SK-N-SH (cell line): ENCODE measurements at regions not wholly inside any gene's neighbourhood (a gene's known extent, or its start where the extent isn't known, plus 50 kb on each side); places are given as distances from the start of the nearest gene placed in this dataset.

Experiments used
- CTCF ChIA-PET: fragments of 300-600, 350-600 bp; formaldehyde crosslinking; extraction: SDS; loops from one replicate; lab custom pipeline; 2021; lab: Yijun Ruan, JAX
- POLR2A ChIA-PET: fragments of 350-600 bp; sonication (Branson Sonifier 250); formaldehyde crosslinking; extraction: SDS; loops from one replicate; lab custom pipeline; 2020; ENCODE audit warnings: antibody characterized with exemption, inconsistent platforms; lab: Yijun Ruan, JAX
- DNase-seq: peaks from one replicate; pipeline ENCODE4 v3.0.0; 2012
- H2AFZ ChIP-seq: fragments of 200-600 bp; sonication (generic); 2 replicates; pipeline ENCODE4 v1.8.1; 2016; ENCODE audit warnings: antibody characterized with exemption, mild to moderate bottlenecking, low read depth
- H3F3A ChIP-seq: fragments of 200-600 bp; sonication (generic); replicated peaks from 2 replicates; pipeline ENCODE3; 2016; ENCODE audit warnings: antibody characterized with exemption, mild to moderate bottlenecking; ENCODE audit not compliant: insufficient read depth
- H3K27ac ChIP-seq, 2 experiments: fragments of 200-500 bp in 1 of 2; fragments of 200-600 bp in 1 of 2; sonication (Bioruptor generic) in 1 of 2; sonication (generic), shearing (Covaris generic) in 1 of 2; 2 replicates each; pipeline versions ENCODE4 v1.5.1 to v1.6.1; 2014 to 2016; ENCODE audit warnings: low read depth in 2 of 2, inconsistent platforms in 1 of 2, low read length in 1 of 2, mild to moderate bottlenecking in 1 of 2, mixed read lengths in 1 of 2
- H3K27me3 ChIP-seq: fragments of 200-600 bp; sonication (generic), shearing (Covaris generic); 2 replicates; pipeline ENCODE4 v1.6.1; 2016; ENCODE audit warnings: mixed run types; ENCODE audit not compliant: insufficient read depth
- H3K36me3 ChIP-seq, 2 experiments: fragments of 200-500 bp in 1 of 2; fragments of 200-600 bp in 1 of 2; sonication (Bioruptor generic) in 1 of 2; sonication (generic) in 1 of 2; replicated peaks in 1 of 2; 2 replicates each; pipeline versions ENCODE3 to v1.5.1; 2014 to 2016; ENCODE audit warnings: low read length in 1 of 2, mild to moderate bottlenecking in 1 of 2; ENCODE audit not compliant: insufficient read depth in 2 of 2, control insufficient read depth in 1 of 2
- H3K4me1 ChIP-seq, 2 experiments: fragments of 200-500 bp in 1 of 2; fragments of 200-600 bp in 1 of 2; sonication (Bioruptor generic) in 1 of 2; sonication (generic), shearing (Covaris generic) in 1 of 2; 2 replicates each; pipeline versions ENCODE4 v1.5.1 to v1.6.1; 2014 to 2016; ENCODE audit warnings: low read depth in 1 of 2, low read length in 1 of 2, mixed run types in 1 of 2; ENCODE audit not compliant: insufficient read depth in 2 of 2, control insufficient read depth in 1 of 2
- H3K4me2 ChIP-seq: fragments of 200-600 bp; sonication (generic), shearing (Covaris generic); 2 replicates; pipeline ENCODE4 v1.6.1; 2017; ENCODE audit warnings: mixed run types
- H3K4me3 ChIP-seq, 2 experiments: fragments of 200-500 bp in 1 of 2; fragments of 200-600 bp in 1 of 2; sonication (Bioruptor generic) in 1 of 2; sonication (generic), shearing (Covaris generic) in 1 of 2; 2 replicates each; pipeline versions ENCODE4 v1.5.1 to v1.8.1; 2014 to 2016; ENCODE audit warnings: low read depth in 2 of 2, inconsistent platforms in 1 of 2, low read length in 1 of 2, mild to moderate bottlenecking in 1 of 2, mixed read lengths in 1 of 2, moderate library complexity in 1 of 2
- H3K79me2 ChIP-seq: fragments of 200-600 bp; sonication (generic); 2 replicates; pipeline ENCODE4 v1.8.1; 2017; ENCODE audit warnings: mild to moderate bottlenecking; ENCODE audit not compliant: insufficient read depth
- H3K9ac ChIP-seq: fragments of 200-600 bp; sonication (generic); 2 replicates; pipeline ENCODE4 v1.6.1; 2017; ENCODE audit warnings: mixed run types
- H3K9me2 ChIP-seq: fragments of 200-600 bp; sonication (generic); 2 replicates; pipeline ENCODE4 v1.6.1; 2017; ENCODE audit warnings: mixed run types
- H3K9me3 ChIP-seq: fragments of 200-600 bp; sonication (generic); 2 replicates; pipeline ENCODE4 v1.6.1; 2017; ENCODE audit warnings: mixed run types, mild to moderate bottlenecking, moderate library complexity
- H4K20me1 ChIP-seq: fragments of 200-600 bp; sonication (generic); 2 replicates; pipeline ENCODE4 v1.6.1; 2017; ENCODE audit warnings: mild to moderate bottlenecking, mixed run types; ENCODE audit not compliant: insufficient read depth
- EZH2phosphoT487 ChIP-seq: fragments of 200-600 bp; sonication (generic); IDR thresholded peaks from 2 replicates; pipeline ENCODE4 v1.6.1; 2017; ENCODE audit warnings: low read depth, mixed run types, mild to moderate bottlenecking, antibody characterized with exemption, moderate library complexity, borderline replicate concordance
- FOSL2 ChIP-seq: IDR thresholded peaks from 2 replicates; pipeline ENCODE4 v1.4.0; 2012; ENCODE audit warnings: low read depth, mild to moderate bottlenecking, moderate library complexity, borderline replicate concordance
- FOXJ3 ChIP-seq: sonication (generic); formaldehyde crosslinking; IDR thresholded peaks from 2 replicates; pipeline ENCODE4 v1.5.1; 2020; ENCODE audit warnings: mild to moderate bottlenecking, missing genetic modification reagents
- GABPA ChIP-seq: IDR thresholded peaks from 2 replicates; pipeline ENCODE4 v1.4.0; 2012; ENCODE audit warnings: low read depth, mild to moderate bottlenecking
- GATA2 ChIP-seq: sonication (generic); formaldehyde crosslinking; IDR thresholded peaks from 2 replicates; pipeline ENCODE4 v1.5.0; 2020; ENCODE audit warnings: mild to moderate bottlenecking, missing genetic modification reagents
- MEF2A ChIP-seq: IDR thresholded peaks from 2 replicates; pipeline ENCODE4 v1.4.0; 2012; ENCODE audit warnings: low read depth, borderline replicate concordance
- MXI1 ChIP-seq: IDR thresholded peaks from 2 replicates; pipeline ENCODE4 v1.6.1; 2012; ENCODE audit warnings: mild to moderate bottlenecking, low read depth, low read length, improper control_type of control experiment
- NFIC ChIP-seq: IDR thresholded peaks from 2 replicates; pipeline ENCODE4 v1.4.0; 2012; ENCODE audit warnings: borderline replicate concordance
- NRF1 ChIP-seq: IDR thresholded peaks from 2 replicates; pipeline ENCODE4 v1.6.1; 2012; ENCODE audit warnings: low read depth, mild to moderate bottlenecking, low read length
- POLR2AphosphoS5 ChIP-seq: IDR thresholded peaks from 2 replicates; pipeline ENCODE4 v1.6.1; 2012; ENCODE audit warnings: low read depth, low read length
- RAD21 ChIP-seq: IDR thresholded peaks from 2 replicates; pipeline ENCODE4 v1.6.1; 2012; ENCODE audit warnings: mild to moderate bottlenecking, low read length
- RCOR1 ChIP-seq: fragments of 150-350 bp; IDR thresholded peaks from 2 replicates; pipeline ENCODE4 v1.6.1; 2017; ENCODE audit warnings: antibody characterized with exemption, low read length
- RFX5 ChIP-seq: IDR thresholded peaks from 2 replicates; pipeline ENCODE4 v1.6.1; 2012; ENCODE audit warnings: mild to moderate bottlenecking, improper control_type of control experiment, low read length
- RXRA ChIP-seq: IDR thresholded peaks from 2 replicates; pipeline ENCODE4 v1.4.0; 2012; ENCODE audit warnings: low read depth, mild to moderate bottlenecking, borderline replicate concordance
- SIN3A ChIP-seq: IDR thresholded peaks from 2 replicates; pipeline ENCODE4 v1.6.1; 2012; ENCODE audit warnings: low read depth, mild to moderate bottlenecking, low read length, moderate library complexity, borderline replicate concordance
- TAF1 ChIP-seq: IDR thresholded peaks from 2 replicates; pipeline ENCODE4 v1.6.1; 2012; ENCODE audit warnings: low read depth, mild to moderate bottlenecking, low read length, moderate library complexity, borderline replicate concordance
- TCF12 ChIP-seq: IDR thresholded peaks from 2 replicates; pipeline ENCODE4 v1.4.0; 2012
- YY1 ChIP-seq: IDR thresholded peaks from 2 replicates; pipeline ENCODE4 v1.4.0; 2012; ENCODE audit warnings: low read depth, mild to moderate bottlenecking
- WGBS: methylation state at CpG from one replicate; pipeline ENCODE4 v1.1.6; 2017; ENCODE audit warnings: low lambda C conversion rate; 5-methylcytosine and 5-hydroxymethylcytosine counted together
- TF ChIP-seq, protein P1 (sequence below): IDR thresholded peaks from 2 replicates; pipeline ENCODE4; 2012
- TF ChIP-seq, protein P2 (sequence below): IDR thresholded peaks from 2 replicates; pipeline ENCODE4 v1.4.0; 2012; ENCODE audit warnings: low read depth, borderline replicate concordance

DNA sequence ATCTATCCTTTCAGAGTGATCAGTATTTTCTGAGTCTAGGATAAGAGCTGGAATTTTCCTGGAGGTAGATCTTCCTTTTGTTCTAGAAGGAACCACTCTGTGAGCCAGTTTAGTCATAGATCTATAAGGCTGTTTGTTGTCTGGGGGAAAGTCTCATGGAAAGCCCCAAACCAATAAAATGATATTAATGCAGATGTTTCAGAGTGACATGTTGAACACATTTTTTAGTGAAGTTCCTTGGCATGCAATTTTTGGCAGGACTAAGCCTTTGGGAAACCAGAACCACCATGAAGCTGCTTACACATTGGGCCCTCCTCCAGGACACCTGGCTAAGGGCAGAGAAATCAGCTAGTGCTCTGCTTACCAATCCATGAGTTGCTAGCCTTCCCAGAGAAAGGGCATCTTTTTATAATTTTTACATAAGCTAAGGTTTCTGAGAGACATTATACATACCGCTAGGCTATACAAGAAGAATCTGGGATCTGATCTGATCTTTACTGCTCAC lies 101.5 kb upstream of the PCED1B start:
- H3K79me2 ChIP-seq, result no peaks in the 10 kb centered on the region
- no peak overlapping the region for H3K4me3 ChIP-seq
- H3K36me3 ChIP-seq, result no peaks in the 10 kb centered on the region
- POLR2A ChIA-PET, result no interaction called here
- TF ChIP-seq SIN3A, result no peak
- TF ChIP-seq FOSL2, result no peak
- TF ChIP-seq TCF12, result no peak
- TF ChIP-seq EZH2phosphoT487, result no peak
- no peak for TF ChIP-seq RCOR1
- no peak for TF ChIP-seq NFIC
- TF ChIP-seq MXI1, result no peak
- TF ChIP-seq FOXJ3 (CRISPR knock-in tag), result no peak
- TF ChIP-seq TAF1, result no peak
- no peak for TF ChIP-seq GATA2 (CRISPR knock-in tag)
- no peak for TF ChIP-seq POLR2AphosphoS5
- TF ChIP-seq RFX5, result no peak
- TF ChIP-seq RXRA, result no peak
- no peak for TF ChIP-seq MEF2A
- TF ChIP-seq, protein P1, sequence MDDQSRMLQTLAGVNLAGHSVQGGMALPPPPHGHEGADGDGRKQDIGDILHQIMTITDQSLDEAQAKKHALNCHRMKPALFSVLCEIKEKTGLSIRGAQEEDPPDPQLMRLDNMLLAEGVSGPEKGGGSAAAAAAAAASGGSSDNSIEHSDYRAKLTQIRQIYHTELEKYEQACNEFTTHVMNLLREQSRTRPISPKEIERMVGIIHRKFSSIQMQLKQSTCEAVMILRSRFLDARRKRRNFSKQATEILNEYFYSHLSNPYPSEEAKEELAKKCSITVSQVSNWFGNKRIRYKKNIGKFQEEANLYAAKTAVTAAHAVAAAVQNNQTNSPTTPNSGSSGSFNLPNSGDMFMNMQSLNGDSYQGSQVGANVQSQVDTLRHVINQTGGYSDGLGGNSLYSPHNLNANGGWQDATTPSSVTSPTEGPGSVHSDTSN, result no peak
- no peak for TF ChIP-seq GABPA
- no peak for TF ChIP-seq YY1
- TF ChIP-seq, protein P2, sequence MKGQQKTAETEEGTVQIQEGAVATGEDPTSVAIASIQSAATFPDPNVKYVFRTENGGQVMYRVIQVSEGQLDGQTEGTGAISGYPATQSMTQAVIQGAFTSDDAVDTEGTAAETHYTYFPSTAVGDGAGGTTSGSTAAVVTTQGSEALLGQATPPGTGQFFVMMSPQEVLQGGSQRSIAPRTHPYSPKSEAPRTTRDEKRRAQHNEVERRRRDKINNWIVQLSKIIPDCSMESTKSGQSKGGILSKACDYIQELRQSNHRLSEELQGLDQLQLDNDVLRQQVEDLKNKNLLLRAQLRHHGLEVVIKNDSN, result no peak
- TF ChIP-seq RAD21, result no peak
- H3K9me3 ChIP-seq, result no peaks in the 10 kb centered on the region
- H3K4me2 ChIP-seq, result no peak overlapping the region
- H3K27me3 ChIP-seq, result no peaks in the 10 kb centered on the region
- H3K27ac ChIP-seq, result no peak overlapping the region
- H3F3A ChIP-seq, result no peaks in the 10 kb centered on the region
- H3K4me1 ChIP-seq, result no peaks in the 10 kb centered on the region; a peak in 1 of 4 replicates
- no peak overlapping the region for H3K9ac ChIP-seq
- no peak for DNase-seq
- WGBS, result 74% methylated on average over 1 of the region's 1 CpG
- H3K9me2 ChIP-seq, result no peaks in the 10 kb centered on the region
- no peaks in the 10 kb centered on the region for H4K20me1 ChIP-seq
- H2AFZ ChIP-seq, result no peak overlapping the region
- CTCF ChIA-PET, result no interaction called here

DNA sequence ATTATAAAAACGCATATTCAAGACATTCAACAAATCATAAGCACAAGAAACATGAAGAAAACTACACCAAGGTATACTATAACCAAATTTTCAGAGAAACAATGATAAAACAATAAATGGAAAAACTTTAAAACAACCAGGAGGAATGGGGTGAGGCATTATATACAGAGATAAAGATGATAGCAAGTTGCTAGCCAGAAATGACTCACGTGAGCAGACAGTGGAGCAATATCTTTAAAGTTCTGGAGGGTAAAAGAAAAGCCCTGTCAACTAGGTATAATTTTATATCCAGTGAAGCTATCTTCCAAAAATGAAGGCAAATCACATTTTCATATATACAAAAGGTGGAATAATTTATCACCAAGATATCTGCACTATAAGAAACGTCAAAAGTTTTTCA lies 97.8 kb upstream of the PCED1B start:
- DNase-seq, result no peak
- 24% methylated on average over 3 of the region's 3 CpGs for WGBS
- H4K20me1 ChIP-seq, result no peaks in the 10 kb centered on the region
- H3K4me3 ChIP-seq, result no peak overlapping the region
- no peak for TF ChIP-seq NRF1
- H3K9ac ChIP-seq, result no peak overlapping the region
- no peak overlapping the region for H2AFZ ChIP-seq
- H3K9me3 ChIP-seq, result no peaks in the 10 kb centered on the region
- no peaks in the 10 kb centered on the region for H3K36me3 ChIP-seq
- H3K9me2 ChIP-seq, result no peaks in the 10 kb centered on the region
- H3K4me2 ChIP-seq, result no peak overlapping the region
- CTCF ChIA-PET, result interaction anchor here (0.7 kb wide), 1 partner anchor 51 kb away, joined by 5 read pairs; no protein-coding TSS in a partner anchor
- peaks cover 0 to 13% of the 10 kb centered on the region in 2 experiments for H3K4me1 ChIP-seq
- no peaks in the 10 kb centered on the region for H3K27me3 ChIP-seq
- peak overlapping the region in 1 of 2 experiments; percentile 22; a peak in 1 of 4 replicates for H3K27ac ChIP-seq
- H3K79me2 ChIP-seq, result no peaks in the 10 kb centered on the region
- no peaks in the 10 kb centered on the region for H3F3A ChIP-seq
- POLR2A ChIA-PET, result no interaction called here
